Glutamatergic neuron (in vitro differentiated cells): ENCODE measurements at regions not wholly inside any gene's neighbourhood (a gene's known extent, or its start where the extent isn't known, plus 50 kb on each side); places are given as distances from the start of the nearest gene placed in this dataset.

Experiments used
- DNase-seq: peaks from one replicate; pipeline ENCODE4 v3.0.0; 2022
- H3K27ac Mint-ChIP-seq: one replicate; pipeline ENCODE4 v1.8.0; 2020; ENCODE audit warnings: mild to moderate bottlenecking, mixed read lengths, inconsistent platforms; ENCODE audit not compliant: unreplicated experiment
- H3K27me3 Mint-ChIP-seq: one replicate; pipeline ENCODE4 v1.8.0; 2020; ENCODE audit warnings: mild to moderate bottlenecking, moderate library complexity, mixed read lengths, inconsistent platforms; ENCODE audit not compliant: unreplicated experiment
- H3K36me3 Mint-ChIP-seq: one replicate; pipeline ENCODE4 v1.8.0; 2020; ENCODE audit warnings: mild to moderate bottlenecking, mixed read lengths, inconsistent platforms; ENCODE audit not compliant: unreplicated experiment
- H3K4me1 Mint-ChIP-seq: one replicate; pipeline ENCODE4 v1.8.0; 2020; ENCODE audit warnings: mild to moderate bottlenecking, low read depth, mixed read lengths, inconsistent platforms; ENCODE audit not compliant: unreplicated experiment
- H3K4me3 Mint-ChIP-seq: one replicate; pipeline ENCODE4 v1.8.0; 2020; ENCODE audit warnings: mild to moderate bottlenecking, mixed read lengths, inconsistent platforms; ENCODE audit not compliant: unreplicated experiment
- H3K9me3 Mint-ChIP-seq: one replicate; pipeline ENCODE4 v1.8.0; 2020; ENCODE audit warnings: mild to moderate bottlenecking, moderate library complexity, mixed read lengths, inconsistent platforms; ENCODE audit not compliant: unreplicated experiment
- TF ChIP-seq, protein P1 (sequence below): fragments of 200-600 bp; sonication (generic); IDR thresholded peaks from one replicate; pipeline ENCODE4 v1.5.0; 2021; ENCODE audit not compliant: partially characterized antibody, unreplicated experiment

DNA sequence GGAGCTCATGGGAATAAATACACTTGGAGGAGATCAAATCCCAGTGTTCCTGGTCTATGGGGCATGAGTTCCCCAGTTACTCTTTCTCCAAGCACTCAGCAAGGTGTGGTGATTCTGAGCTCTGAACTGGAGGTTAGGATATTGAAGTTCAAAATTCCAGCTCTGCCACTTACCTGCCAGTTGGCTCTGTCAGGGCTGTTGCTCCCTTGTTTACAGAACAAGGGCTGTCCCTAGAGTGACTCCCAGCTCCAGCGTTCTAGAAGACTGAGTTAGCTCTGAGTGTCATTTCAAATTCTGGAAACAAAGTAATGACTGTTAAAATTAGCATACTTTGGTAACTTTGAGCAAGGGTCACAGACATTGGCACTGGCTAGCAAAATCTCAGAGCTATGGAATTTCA lies 69.7 kb upstream of the ZBED5 start:
- H3K4me3 Mint-ChIP-seq, result no peak overlapping the region
- peaks cover 21% of the 10 kb centered on the region for H3K4me1 Mint-ChIP-seq
- H3K27ac Mint-ChIP-seq, result no peak overlapping the region
- no peak for DNase-seq
- H3K36me3 Mint-ChIP-seq, result no peaks in the 10 kb centered on the region
- TF ChIP-seq, protein P1, sequence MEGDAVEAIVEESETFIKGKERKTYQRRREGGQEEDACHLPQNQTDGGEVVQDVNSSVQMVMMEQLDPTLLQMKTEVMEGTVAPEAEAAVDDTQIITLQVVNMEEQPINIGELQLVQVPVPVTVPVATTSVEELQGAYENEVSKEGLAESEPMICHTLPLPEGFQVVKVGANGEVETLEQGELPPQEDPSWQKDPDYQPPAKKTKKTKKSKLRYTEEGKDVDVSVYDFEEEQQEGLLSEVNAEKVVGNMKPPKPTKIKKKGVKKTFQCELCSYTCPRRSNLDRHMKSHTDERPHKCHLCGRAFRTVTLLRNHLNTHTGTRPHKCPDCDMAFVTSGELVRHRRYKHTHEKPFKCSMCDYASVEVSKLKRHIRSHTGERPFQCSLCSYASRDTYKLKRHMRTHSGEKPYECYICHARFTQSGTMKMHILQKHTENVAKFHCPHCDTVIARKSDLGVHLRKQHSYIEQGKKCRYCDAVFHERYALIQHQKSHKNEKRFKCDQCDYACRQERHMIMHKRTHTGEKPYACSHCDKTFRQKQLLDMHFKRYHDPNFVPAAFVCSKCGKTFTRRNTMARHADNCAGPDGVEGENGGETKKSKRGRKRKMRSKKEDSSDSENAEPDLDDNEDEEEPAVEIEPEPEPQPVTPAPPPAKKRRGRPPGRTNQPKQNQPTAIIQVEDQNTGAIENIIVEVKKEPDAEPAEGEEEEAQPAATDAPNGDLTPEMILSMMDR, result no peak
- peaks cover 12% of the 10 kb centered on the region for H3K9me3 Mint-ChIP-seq
- peaks cover 12% of the 10 kb centered on the region for H3K27me3 Mint-ChIP-seq

- H3K27ac Mint-ChIP-seq, result no peak overlapping the region
- H3K4me1 Mint-ChIP-seq, result peaks cover 21% of the 10 kb centered on the region
- H3K4me3 Mint-ChIP-seq, result no peak overlapping the region
- H3K36me3 Mint-ChIP-seq, result no peaks in the 10 kb centered on the region
- peaks cover 12% of the 10 kb centered on the region for H3K9me3 Mint-ChIP-seq
- TF ChIP-seq, protein P1, result no peak
- H3K27me3 Mint-ChIP-seq, result peaks cover 12% of the 10 kb centered on the region
- no peak for DNase-seq
Measured at GRCh38 chr11:10926801-10927211, 69.0 kb upstream of the ZBED5 start.

DNA sequence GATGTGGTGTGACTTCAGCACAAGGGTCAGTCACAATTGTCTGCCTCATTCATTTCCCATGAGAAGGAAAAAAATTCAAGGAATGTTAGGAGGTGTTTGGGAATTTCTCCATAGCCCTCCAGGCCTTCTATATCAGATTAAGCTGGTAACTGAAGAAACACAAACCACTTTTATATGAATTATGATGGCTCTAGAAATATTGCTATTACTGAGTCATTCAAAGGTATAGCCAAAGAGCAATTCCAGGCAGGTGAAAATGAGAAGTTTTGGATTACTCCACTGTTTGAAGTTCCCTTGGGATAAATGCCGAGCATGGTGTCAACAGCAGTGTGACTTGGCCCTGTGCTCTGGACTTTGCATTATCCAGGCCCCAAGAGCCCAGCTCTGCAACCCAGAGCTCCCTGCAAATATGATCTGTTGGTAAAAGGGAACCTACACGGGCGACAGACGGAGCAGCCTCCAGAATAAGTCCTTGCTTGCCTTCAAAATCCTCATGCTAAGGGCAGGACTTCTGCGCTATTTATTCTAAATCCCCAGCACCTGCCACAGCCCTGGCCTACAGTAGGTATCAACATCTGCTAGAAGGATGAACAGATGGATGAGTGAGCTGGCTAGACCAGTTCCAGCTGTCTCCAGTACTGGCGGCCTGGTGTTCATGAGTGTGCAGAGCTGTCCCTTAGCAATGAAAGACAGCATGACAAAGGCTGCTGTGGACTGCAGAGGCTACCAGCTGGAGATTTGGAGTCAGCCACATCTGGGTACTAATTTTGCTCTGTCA lies 67.5 kb upstream of the ZBED5 start:
- TF ChIP-seq, protein P1, result no peak
- Mint-ChIP-seq H3K9me3 (peaks cover 10% of the 10 kb centered on the region), H3K4me3 (no peak overlapping the region), H3K27me3 (peaks cover 12% of the 10 kb centered on the region), H3K4me1 (peaks cover 21% of the 10 kb centered on the region), H3K36me3 (no peaks in the 10 kb centered on the region), H3K27ac (peak overlapping the region; percentile 78)
- peak; percentile 51 for DNase-seq

DNA sequence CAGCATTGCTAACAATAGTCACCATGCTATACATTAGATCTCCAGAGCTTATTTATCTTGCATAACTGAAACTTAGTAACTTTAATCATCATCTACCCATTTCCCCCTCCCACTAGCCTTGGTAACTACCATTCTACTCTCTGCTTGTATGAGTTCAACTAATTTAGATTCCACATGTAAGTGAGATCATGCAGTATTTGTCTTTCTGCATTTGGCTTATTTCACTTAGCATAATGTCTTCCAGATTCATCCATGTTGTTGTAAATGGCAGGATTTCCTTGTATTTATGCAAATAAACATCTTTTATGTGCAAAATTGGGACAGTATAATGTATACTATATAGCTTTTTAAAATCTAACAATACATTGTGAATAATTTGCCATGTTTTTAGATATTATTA lies 66.0 kb upstream of the ZBED5 start:
- TF ChIP-seq, protein P1, result no peak
- DNase-seq, result no peak
- peaks cover 21% of the 10 kb centered on the region for H3K4me1 Mint-ChIP-seq
- no peaks in the 10 kb centered on the region for H3K36me3 Mint-ChIP-seq
- no peak overlapping the region for H3K27ac Mint-ChIP-seq
- H3K4me3 Mint-ChIP-seq, result no peak overlapping the region
- H3K27me3 Mint-ChIP-seq, result peaks cover 11% of the 10 kb centered on the region
- peaks cover 8% of the 10 kb centered on the region for H3K9me3 Mint-ChIP-seq

- no peak overlapping the region for H3K27ac Mint-ChIP-seq
- TF ChIP-seq, protein P1, result no peak
Measured at GRCh38 chr11:10922892-10923291, 65.0 kb upstream of the ZBED5 start.

More at GRCh38 chr11:10922892-10923291, 65.0 kb upstream of the ZBED5 start:
- peaks cover 21% of the 10 kb centered on the region for H3K4me1 Mint-ChIP-seq
- no peak for DNase-seq
- H3K4me3 Mint-ChIP-seq, result no peak overlapping the region
- H3K9me3 Mint-ChIP-seq, result peaks cover 8% of the 10 kb centered on the region
- peaks cover 8% of the 10 kb centered on the region for H3K36me3 Mint-ChIP-seq
- peaks cover 10% of the 10 kb centered on the region for H3K27me3 Mint-ChIP-seq
